ENCODE measurements at regions not wholly inside any gene's neighbourhood (a gene's known extent, or its start where the extent isn't known, plus 50 kb on each side); places are given as distances from the start of the nearest gene placed in this dataset.

- no peak for TF ChIP-seq EP300 (conservative IDR thresholded peaks at IDR 0.05; ENCODE audit: poor library complexity, severe bottlenecking)
- TF ChIP-seq CTCF (IDR thresholded peaks at IDR 0.05; ENCODE audit: poor library complexity, severe bottlenecking): no peak
- no peak for TF ChIP-seq POLR2AphosphoS5 (IDR thresholded peaks at IDR 0.05)
- no peak for TF ChIP-seq EZH2 (IDR thresholded peaks at IDR 0.05; ENCODE audit: borderline replicate concordance, insufficient read depth, low read length, poor library complexity, severe bottlenecking)
- TF ChIP-seq REST (IDR thresholded peaks at IDR 0.05; ENCODE audit: borderline replicate concordance): no peak
- no peak for TF ChIP-seq TAF1 (IDR thresholded peaks at IDR 0.05; ENCODE audit: low read depth)
- TF ChIP-seq RAD21 (conservative IDR thresholded peaks at IDR 0.05): no peak
Observed at GRCh38 chr1:8120693-8121260, 94.7 kb upstream of the ERRFI1 start.
